Mucosa of rectum (tissue), 2 donors: ENCODE measurements at regions not wholly inside any gene's neighbourhood (a gene's known extent, or its start where the extent isn't known, plus 50 kb on each side); places are given as distances from the start of the nearest gene placed in this dataset.

Source experiments
- H3K27ac ChIP-seq, 2 donors: one replicate each; pipeline ENCODE4 v1.7.0; 2013; ENCODE audit warnings: inconsistent platforms in 2 of 2, low read depth in 2 of 2, low read length in 2 of 2
- H3K27me3 ChIP-seq, 2 donors: one replicate each; pipeline ENCODE4 v1.7.0; 2013; ENCODE audit warnings: low read length in 2 of 2; ENCODE audit not compliant: control insufficient read depth in 2 of 2, insufficient read depth in 2 of 2
- H3K36me3 ChIP-seq, 2 donors: one replicate each; pipeline ENCODE4 v1.7.0; 2013; ENCODE audit warnings: low read length in 2 of 2; ENCODE audit not compliant: control insufficient read depth in 2 of 2, insufficient read depth in 2 of 2
- H3K4me1 ChIP-seq, 2 donors: one replicate each; pipeline ENCODE4 v1.7.0; 2013; ENCODE audit warnings: low read length in 2 of 2, mild to moderate bottlenecking in 1 of 2; ENCODE audit not compliant: control insufficient read depth in 2 of 2, insufficient read depth in 2 of 2
- H3K4me3 ChIP-seq, 2 donors: one replicate each; pipeline ENCODE4 v1.7.0; 2013; ENCODE audit warnings: low read length in 2 of 2
- H3K9ac ChIP-seq, 2 donors: one replicate each; pipeline ENCODE4 v1.7.0; 2013; ENCODE audit warnings: low read length in 2 of 2, low read depth in 1 of 2, mild to moderate bottlenecking in 1 of 2
- H3K9me3 ChIP-seq, 2 donors: one replicate each; pipeline ENCODE4 v1.7.0; 2013; ENCODE audit warnings: low read length in 2 of 2; ENCODE audit not compliant: control insufficient read depth in 2 of 2
- donor health status: healthy.
- donor health status: Normal muscosa, but diverticular disease.

- Histone ChIP-seq H3K36me3 (no peaks in the 10 kb centered on the region), H3K27ac (no peak overlapping the region)
Measured at GRCh38 chr14:30369502-30370180, 189.3 kb upstream of the G2E3 start.

GRCh38 chr14:30373053-30373452 is 185.9 kb upstream of the G2E3 start:
- Histone ChIP-seq H3K4me1 (no peaks in the 10 kb centered on the region), H3K36me3 (no peaks in the 10 kb centered on the region), H3K27ac (no peak overlapping the region), H3K4me3 (no peak overlapping the region), H3K27me3 (no peaks in the 10 kb centered on the region), H3K9ac (no peak overlapping the region), H3K9me3 (no peaks in the 10 kb centered on the region)

More at GRCh38 chr14:30369502-30370180, 189.3 kb upstream of the G2E3 start:
- H3K9me3 ChIP-seq: no peaks in the 10 kb centered on the region
- H3K9ac ChIP-seq: no peak overlapping the region
- no peaks in the 10 kb centered on the region for H3K4me1 ChIP-seq
- no peak overlapping the region for H3K4me3 ChIP-seq
- H3K27me3 ChIP-seq: no peaks in the 10 kb centered on the region

- Histone ChIP-seq H3K9ac (no peak overlapping the region), H3K27ac (no peak overlapping the region), H3K27me3 (no peaks in the 10 kb centered on the region), H3K4me1 (no peaks in the 10 kb centered on the region), H3K9me3 (no peaks in the 10 kb centered on the region), H3K4me3 (no peak overlapping the region), H3K36me3 (no peaks in the 10 kb centered on the region)
Measured at GRCh38 chr14:30373526-30373925, 185.4 kb upstream of the G2E3 start.

- Histone ChIP-seq H3K36me3 (no peaks in the 10 kb centered on the region), H3K4me1 (no peaks in the 10 kb centered on the region), H3K9me3 (no peaks in the 10 kb centered on the region), H3K9ac (no peak overlapping the region), H3K27ac (no peak overlapping the region), H3K27me3 (no peaks in the 10 kb centered on the region), H3K4me3 (no peak overlapping the region)
Measured at GRCh38 chr14:30375296-30375892, 183.6 kb upstream of the G2E3 start.

- Histone ChIP-seq H3K4me1 (no peaks in the 10 kb centered on the region), H3K27ac (no peak overlapping the region), H3K27me3 (peaks cover 0 to 5% of the 10 kb centered on the region in 2 donors), H3K36me3 (no peaks in the 10 kb centered on the region), H3K9me3 (no peaks in the 10 kb centered on the region), H3K4me3 (no peak overlapping the region), H3K9ac (no peak overlapping the region)
Measured at GRCh38 chr14:30381861-30382480, 177.0 kb upstream of the G2E3 start.

GRCh38 chr14:30385925-30386324 is 173.0 kb upstream of the G2E3 start:
- no peak overlapping the region for H3K9ac ChIP-seq
- H3K9me3 ChIP-seq: no peaks in the 10 kb centered on the region
- peaks cover 0 to 5% of the 10 kb centered on the region in 2 donors for H3K27me3 ChIP-seq
- no peaks in the 10 kb centered on the region for H3K36me3 ChIP-seq
- no peaks in the 10 kb centered on the region for H3K4me1 ChIP-seq
- no peak overlapping the region for H3K27ac ChIP-seq
- no peak overlapping the region for H3K4me3 ChIP-seq

GRCh38 chr14:30387871-30388270 is 171.1 kb upstream of the G2E3 start:
- H3K4me3 ChIP-seq: no peak overlapping the region
- H3K4me1 ChIP-seq: no peaks in the 10 kb centered on the region
- no peak overlapping the region for H3K27ac ChIP-seq
- H3K36me3 ChIP-seq: no peaks in the 10 kb centered on the region
- H3K9ac ChIP-seq: no peak overlapping the region
- H3K9me3 ChIP-seq: no peaks in the 10 kb centered on the region
- H3K27me3 ChIP-seq: peaks cover 0 to 5% of the 10 kb centered on the region in 2 donors

GRCh38 chr14:30389134-30389876 is 169.7 kb upstream of the G2E3 start:
- Histone ChIP-seq H3K27me3 (peaks cover 0 to 4% of the 10 kb centered on the region in 2 donors), H3K9ac (no peak overlapping the region), H3K9me3 (no peaks in the 10 kb centered on the region), H3K4me3 (no peak overlapping the region), H3K27ac (no peak overlapping the region), H3K4me1 (no peaks in the 10 kb centered on the region), H3K36me3 (no peaks in the 10 kb centered on the region)

- peaks cover 0 to 4% of the 10 kb centered on the region in 2 donors for H3K27me3 ChIP-seq
- H3K9ac ChIP-seq: no peak overlapping the region
- no peaks in the 10 kb centered on the region for H3K36me3 ChIP-seq
- no peaks in the 10 kb centered on the region for H3K9me3 ChIP-seq
- H3K27ac ChIP-seq: no peak overlapping the region
- H3K4me1 ChIP-seq: no peaks in the 10 kb centered on the region
- H3K4me3 ChIP-seq: no peak overlapping the region
Measured at GRCh38 chr14:30389877-30390385, 169.0 kb upstream of the G2E3 start.

GRCh38 chr14:30395065-30395464 is 163.9 kb upstream of the G2E3 start:
- peaks cover 0 to 7% of the 10 kb centered on the region in 2 donors for H3K27me3 ChIP-seq
- H3K27ac ChIP-seq: no peak overlapping the region
- no peaks in the 10 kb centered on the region for H3K36me3 ChIP-seq
- H3K9me3 ChIP-seq: no peaks in the 10 kb centered on the region
- no peak overlapping the region for H3K4me3 ChIP-seq
- no peak overlapping the region for H3K9ac ChIP-seq
- H3K4me1 ChIP-seq: no peaks in the 10 kb centered on the region
